Embryonic facial prominence (tissue), 1 donor: ENCODE measurements at regions not wholly inside any gene's neighbourhood (a gene's known extent, or its start where the extent isn't known, plus 50 kb on each side); places are given as distances from the start of the nearest gene placed in this dataset.
"Not testable (repeated sequence)": the region's sequence is repeated elsewhere in the genome, so short reads cannot be mapped to it uniquely, and the experiment has no call there.

Experiments
- DNase-seq: peaks from one replicate; pipeline ENCODE4 v3.0.0-alpha.2; 2016; ENCODE audit errors: extremely low spot score

DNA sequence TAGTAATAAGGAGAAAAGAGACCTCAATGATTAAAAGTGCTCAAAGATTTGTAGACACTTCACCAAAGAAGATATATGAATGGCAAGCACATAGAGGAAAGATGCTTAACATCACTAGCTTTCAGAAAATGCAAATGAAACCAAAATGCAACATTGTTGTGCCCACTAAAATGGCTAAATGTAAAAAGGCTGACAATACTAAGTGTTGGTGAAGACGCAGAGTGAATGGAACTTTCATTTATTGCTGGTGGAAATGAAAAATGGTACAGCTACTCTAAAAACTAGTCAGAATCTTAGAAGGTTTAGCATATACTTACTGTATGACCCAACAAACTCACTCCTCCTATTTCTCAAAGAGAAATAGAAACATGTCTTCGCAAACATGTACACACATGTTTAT lies 212.9 kb upstream of the PITRM1 start:
- no peak for DNase-seq

DNA sequence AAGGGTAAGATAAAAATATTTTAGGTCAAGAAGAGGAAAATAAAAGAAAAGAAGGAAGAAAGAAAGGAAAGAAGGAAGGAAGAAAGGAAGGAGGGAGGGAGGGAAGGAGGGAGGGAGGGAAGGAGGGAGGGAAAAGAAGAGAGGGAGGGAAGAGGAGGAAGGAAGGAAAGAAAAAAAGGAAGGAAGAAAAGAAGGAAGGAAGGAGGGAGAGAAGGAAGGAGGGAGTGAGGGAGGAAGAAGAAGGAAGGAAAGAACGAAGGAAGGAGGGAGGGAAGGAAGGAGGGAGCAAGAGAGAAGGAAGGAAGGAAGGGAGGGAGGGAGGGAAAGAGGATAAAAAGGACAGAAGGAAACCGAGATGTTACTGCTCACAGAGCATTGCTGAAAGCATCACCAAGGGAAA lies 209.5 kb upstream of the PITRM1 start:
- no peak for DNase-seq

DNA sequence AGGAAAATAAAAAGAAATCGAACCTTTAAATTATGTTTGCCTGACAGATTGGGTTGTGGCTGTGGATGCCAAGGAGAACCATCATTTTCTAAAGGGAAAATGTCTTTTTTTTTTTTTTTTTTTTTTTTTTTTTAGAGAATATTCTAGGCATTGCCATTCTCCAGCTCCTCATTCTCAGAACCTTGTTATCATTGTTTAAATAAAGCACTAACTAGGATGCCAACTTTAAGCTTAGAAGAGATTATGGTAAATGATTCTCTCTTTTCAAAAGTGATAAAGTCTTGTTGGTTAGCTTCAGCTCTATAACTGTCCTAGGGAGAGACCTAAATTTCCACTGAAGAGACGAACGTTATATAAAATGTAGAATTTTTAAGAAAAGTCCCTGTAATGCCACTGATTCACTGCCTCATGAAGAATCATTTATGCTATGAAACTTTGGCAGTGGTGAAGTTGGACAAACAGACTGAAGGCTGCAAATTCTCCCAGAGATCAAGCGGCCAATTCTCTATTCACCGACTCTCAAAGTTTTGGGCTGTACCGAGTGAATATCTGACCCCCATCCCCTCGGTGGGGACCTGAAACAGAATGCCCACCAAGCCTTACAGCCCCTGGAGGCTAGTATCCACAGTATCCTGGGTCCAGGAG lies 207.9 kb upstream of the PITRM1 start:
- no peak for DNase-seq

DNA sequence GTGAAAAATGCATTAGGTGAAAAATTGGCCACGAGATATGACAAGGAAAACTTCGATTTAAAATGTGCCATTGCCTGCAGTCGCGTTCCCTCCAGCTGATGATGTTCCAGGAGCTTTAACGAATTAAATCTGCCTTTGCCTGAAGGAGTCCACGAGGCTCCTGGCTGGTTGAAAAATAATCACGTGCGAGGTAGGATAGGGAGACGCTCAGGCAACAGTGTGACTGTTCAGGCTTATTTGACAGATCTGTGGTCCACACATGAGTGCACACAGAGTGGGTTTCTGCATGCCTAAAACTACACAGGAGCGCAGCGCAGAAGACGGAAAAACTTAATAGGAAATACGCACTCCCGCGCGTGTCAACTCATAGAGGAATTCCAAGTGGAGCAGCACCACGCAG lies 204.0 kb upstream of the PITRM1 start:
- no peak for DNase-seq

DNA sequence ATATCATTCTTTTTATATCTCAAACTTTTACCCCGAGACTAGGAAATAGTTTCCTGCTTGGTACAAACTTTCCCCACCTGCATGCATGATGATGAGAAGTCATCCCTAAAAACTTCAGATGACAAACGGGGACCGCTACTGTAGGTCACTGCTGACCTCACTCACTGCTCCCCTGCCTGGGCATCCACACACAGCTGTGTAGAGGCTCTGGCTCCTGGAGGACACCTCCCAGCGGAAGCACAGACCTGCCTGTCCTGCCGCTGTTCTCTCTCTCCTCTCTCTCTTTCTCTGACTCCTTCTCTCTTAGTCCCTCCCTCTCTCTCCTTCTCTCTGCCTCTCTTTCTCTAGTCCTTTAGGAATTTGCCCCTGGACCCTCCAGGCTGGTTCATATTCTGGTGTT lies 202.9 kb upstream of the PITRM1 start:
- DNase-seq = no peak

DNA sequence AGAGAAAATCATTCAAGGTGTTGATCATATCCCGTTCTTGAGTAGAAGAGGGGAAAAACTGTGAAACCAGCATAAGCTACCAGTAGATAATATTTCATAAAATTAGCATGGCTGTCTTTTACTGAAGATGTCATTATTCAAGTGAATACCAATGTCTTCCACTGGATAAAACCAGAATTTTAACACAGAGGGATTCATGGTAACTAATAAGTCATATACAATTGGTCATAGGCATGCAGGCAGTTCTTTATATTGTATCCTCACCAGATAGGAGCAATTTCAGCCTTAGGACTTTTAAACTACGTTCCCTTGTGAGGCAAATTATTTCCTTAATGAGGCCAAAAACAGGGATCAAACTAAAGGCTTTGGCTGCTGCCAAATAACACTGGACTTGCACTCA lies 202.3 kb upstream of the PITRM1 start:
- DNase-seq = no peak

DNA sequence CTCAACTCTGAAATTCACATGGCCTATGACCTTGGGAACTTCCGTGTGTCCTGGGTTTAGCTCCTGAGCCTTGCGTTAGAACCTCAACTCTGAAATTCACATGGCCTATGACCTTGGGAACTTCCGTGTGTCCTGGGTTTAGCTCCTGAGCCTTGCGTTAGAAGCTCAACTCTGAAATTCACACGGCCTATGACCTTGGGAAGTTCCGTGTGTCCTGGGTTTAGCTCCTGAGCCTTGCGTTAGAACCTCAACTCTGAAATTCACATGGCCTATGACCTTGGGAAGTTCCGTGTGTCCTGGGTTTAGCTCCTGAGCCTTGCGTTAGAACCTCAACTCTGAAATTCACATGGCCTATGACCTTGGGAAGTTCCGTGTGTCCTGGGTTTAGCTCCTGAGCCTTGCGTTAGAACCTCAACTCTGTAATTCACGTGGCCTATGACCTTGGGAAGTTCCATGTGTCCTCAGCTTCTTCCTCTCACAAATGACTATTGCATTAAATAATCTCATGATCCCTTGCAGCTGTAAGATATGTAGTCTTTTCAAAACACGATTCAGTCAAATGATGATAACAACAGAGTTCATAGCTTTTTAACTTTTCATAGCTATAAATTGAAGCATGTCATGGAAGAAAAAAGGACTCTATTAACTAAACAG lies 200.9 kb upstream of the PITRM1 start:
- DNase-seq = not testable (repeated sequence)

DNA sequence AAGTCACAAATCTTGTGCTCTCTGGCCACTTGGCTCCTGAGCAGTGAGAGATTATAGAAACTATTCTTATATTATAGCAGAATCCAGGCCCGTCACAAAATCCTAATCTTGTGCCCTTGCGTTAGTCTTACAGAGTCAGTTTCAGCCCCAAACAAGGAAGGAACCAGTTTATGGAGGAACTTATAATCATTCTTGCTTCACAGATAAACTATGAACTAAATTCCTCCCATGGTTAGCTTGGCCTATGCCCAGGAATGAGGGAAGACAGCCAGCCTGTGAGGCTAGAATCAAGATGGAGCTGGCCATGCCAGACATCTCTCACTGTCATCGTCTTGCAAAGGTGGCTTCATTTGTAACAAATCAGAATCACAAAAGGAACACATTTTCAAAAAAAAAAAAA lies 199.7 kb upstream of the PITRM1 start:
- DNase-seq = no peak

DNA sequence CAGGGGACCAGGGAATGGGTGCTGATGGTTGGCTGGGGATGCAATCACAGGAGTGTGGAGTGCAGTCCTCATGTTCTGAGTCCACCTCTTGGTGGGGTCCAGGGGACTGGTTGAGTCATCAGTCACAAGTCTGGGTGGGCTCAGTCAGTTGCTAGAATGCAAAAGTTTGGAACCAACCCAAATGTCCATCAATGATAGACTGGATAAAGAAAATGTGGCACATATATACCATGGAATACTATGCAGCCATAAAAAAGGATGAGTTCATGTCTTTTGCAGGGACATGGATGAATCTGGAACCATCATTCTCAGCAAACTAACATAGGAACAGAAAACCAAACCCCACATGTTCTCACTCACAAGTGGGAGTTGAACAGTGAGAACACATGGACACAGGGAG lies 199.0 kb upstream of the PITRM1 start:
- DNase-seq = not testable (repeated sequence)

DNA sequence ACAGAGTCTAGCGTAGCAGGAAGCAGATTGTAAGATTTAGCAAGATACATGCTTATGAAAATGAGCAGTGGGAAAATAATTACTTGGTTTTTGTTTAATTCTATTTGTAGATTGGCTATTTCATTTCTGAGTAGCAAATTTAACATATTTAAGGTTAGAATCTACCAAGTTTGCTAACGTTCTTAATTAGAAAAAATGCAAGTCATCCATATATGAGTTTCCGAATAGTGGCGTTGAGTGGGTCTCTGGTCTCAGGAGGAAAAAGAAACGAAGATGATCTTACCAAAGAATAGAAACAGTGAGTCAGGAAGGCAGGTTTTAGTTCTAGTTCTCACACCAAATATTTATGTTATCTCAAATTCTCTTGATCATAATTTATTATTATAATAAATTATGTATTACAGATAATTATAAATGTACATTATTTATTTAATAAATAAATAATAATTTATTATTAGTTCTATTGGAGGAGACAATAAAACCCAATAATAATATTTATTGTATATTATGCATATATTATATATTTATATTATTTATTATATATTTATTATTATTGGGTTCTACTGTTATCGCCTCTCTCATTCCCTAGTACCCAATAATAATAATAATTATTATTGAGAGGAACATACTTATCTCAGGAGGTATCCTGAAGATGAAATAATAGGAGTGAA lies 194.3 kb upstream of the PITRM1 start:
- no peak for DNase-seq

DNA sequence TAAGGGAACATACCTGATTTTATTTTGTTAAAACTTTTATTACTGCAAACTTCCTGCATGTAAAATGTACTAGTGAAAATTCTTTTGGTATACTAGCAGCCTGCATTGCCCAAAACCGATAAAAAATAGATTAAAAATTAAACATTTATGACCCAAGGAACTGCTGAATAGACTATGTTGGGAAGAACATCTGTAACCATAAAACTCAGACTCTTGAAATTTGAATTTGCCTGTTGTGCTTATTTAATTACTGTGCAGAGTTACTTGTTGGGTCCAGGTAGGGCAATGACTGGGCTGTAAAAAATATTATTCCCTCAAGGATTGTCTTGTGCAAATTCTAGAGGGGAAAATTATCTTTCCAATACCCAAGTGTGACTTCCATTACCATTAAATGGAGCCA lies 193.5 kb upstream of the PITRM1 start:
- DNase-seq = no peak

DNA sequence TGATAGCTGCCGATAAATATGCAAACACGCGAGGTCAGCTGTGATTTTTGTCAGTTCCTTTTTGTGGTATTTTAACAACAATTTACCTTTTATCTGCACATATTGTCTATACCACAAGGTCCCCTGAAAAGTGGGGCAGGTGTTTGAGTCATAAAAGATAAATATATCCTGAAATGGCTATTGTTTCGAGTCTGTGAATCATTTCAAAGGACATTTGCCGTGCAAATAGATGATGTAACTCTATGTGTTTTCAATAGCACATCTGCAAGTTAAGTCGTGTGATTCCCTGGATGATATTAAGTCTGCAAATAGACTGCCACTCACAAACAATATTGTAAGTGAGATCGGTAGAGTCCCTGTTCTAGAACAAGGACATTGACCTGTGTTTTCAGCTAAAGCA lies 193.0 kb upstream of the PITRM1 start:
- DNase-seq = no peak

DNA sequence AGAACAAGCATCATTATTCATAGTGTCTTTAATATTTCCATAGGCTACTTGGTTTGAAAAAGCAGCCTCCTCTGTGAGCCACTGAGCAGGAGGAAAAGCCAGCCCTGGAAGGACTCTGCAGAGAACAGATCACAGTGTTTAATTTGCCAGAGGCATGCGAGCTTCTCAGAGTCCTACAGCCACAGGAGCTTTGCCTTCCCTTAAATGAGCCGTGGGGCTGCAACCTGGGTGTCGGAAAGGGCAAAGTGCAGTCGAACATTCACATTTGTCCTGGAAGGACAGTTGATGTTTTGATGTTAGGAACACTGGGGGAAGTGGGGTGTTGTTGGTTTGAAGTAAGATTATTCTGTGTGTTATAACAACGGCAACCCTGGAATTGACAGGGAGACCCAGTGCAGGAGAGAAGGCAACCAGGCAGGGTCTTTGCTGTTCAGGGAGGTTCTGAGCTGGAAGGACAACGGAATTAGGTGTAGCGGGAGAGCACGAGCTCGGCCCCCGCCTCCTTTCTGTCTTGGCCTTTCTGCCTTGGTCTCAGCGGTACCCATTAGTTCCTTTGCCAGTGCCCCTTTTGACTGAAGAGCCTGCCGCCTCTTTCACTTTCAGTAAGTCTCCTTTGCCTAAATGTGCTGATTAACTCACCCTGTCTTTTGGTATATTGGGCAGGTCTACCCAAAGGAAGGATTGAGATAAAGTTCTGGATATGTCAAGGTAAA lies 192.3 kb upstream of the PITRM1 start:
- DNase-seq = no peak

DNA sequence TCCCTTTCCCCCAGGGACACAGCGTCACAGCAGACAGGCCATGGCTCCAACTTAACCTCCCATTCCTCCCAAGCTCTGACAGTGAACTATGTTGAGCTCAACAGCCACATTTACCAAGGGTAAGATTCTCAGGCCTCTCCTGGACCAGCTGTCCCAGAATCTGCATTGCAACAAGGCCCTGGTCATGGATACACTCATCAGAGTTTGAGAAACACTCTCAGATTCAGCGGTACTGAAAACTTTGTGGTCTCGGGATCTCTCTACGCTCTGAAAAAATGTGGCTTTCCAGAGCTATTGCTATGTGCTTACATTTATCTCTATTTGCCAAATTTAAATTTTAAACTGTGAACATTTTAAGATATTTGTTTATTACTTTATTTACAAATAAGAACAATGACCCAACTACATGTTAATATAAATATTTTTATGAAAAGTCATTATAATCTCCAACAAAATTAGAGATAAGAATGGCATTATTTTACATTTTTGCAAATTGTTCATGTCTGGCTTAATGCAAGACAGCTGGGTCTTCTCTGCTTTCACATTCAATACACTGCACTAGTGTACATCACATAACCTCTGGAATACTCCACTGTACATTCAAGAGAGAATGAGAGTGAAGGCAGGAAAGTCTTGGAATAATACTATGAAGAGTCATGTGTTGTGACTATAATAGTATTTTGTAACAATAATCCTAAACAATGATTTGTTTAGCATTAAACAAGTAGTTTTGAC lies 190.9 kb upstream of the PITRM1 start:
- DNase-seq = no peak

DNA sequence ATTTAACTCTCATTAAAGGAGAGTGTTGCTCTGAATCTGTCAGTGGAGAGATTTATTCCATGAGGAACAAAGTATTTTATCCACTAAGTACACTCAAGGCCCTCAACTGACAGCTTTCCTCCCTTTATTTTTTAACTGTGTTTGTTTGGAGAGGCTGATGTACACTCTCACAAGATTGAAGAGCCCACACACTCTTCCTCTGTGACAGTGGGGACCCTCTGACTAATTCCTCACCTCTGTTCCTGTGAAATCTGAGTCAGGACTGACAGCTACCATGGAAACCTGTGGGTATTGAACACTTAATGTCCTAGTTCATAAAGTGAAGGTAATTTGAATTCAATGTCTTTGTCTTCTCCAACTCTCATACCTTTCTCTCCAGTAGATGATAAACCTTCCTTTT lies 189.8 kb upstream of the PITRM1 start:
- DNase-seq = no peak

DNA sequence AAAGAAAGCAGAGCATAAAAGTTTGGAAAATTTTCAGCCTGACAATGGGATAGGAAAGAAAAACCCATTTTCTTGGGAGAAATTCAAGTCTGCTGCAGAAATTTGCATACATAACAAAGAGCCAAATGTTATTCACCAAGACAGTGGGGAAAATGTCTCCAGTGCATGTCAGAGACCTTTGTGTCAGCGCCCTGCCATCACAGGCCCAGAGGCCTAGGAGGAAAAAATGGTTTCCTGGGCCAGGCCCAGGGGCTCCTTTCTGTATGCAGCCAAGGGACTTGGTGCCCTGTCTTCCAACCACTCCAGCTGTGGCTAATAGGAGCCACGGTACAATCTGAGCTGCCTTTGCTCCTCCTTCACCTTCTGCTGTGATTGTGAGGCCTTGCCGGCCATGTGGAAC lies 189.1 kb upstream of the PITRM1 start:
- no peak for DNase-seq

DNA sequence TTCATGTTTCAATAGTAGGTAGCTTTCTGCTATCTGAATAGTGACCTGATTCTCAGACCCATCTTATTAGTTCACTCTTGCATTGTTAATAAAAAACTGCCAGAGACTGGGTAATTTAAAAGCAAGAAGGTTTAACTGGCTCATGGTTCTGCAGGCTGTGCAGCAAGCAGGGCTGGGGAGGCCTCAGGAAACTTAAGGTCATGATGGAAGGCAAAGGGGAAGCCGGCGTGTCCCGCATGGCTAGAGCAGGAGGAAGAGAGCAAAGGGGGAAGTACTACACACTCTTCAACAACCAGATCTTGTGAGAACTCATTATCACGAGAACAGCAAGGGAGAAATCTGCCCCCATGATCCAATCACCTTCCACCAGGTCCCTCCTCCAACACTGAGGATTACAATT lies 185.2 kb upstream of the PITRM1 start:
- no peak for DNase-seq

DNA sequence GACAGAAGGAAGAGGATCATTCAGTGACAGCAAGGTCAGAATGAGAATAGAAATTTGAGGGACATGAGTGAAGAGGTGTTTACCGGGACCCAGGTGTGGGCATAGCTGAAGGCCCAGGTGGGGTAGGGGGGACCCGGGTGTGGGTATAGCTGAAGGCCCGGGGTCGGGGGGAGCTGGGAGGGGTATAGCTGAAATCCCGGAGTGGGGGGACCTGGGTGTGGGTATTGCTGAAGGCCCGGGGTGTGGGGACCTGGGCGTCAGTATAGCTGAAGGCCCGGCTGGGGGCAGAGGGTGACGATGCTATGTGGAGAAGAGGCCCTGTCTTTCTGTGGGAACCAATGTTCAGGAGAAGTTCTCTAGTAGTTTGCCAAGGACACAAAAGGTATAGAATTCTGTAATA lies 183.0 kb upstream of the PITRM1 start:
- no peak for DNase-seq

DNA sequence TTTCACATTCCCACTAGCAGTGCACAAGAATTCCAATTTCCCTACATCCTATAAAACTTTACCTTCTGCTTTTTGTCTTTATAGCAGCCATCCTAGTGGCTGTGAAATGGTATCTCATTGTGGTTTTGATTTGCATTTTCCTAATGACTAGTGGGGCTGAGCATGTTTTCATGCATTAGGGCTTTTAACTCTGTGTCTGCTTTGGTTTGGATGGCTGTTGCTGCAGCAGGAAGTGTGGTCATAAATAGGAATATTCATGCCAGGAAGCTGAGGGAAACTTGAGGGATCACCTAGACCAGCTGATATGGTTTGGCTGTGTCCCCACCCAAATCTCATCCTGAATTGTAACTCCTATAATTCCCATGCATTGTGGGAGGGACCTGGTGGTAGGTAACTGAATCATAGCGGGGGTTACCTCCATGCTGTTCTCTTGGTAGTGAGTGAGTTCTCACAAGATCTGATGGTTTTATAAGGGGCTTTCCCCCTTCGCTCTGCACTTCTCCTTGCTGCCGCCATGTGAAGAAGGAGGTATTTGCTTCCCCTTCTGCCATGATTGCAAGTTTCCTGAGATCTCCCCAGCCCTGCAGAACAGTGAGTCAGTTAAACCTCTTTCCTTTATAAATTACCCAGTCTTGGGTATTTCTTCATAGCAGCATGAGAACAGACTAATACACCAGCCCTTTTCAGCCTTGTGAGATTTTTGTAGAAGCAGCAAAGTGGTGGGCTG lies 181.8 kb upstream of the PITRM1 start:
- no peak for DNase-seq

DNA sequence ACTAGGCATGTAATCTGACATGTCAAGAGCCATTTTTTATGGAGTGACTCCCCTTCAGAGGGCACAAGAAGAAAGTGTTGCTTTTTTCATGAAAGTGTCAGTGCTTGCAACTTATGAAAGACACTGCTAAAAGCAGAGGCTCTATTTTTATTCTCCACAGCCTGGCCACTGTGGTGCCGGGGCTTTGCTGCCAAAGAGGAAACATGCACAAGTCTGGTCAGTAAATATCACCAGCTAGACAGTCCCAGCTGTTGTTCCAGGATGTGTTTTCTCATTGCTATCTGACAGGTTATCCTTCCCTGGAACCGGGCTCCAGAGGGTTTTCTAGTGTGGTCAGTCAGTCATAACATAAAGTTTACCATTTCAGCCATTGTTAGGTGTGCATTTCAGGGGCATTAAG lies 180.7 kb upstream of the PITRM1 start:
- no peak for DNase-seq

DNA sequence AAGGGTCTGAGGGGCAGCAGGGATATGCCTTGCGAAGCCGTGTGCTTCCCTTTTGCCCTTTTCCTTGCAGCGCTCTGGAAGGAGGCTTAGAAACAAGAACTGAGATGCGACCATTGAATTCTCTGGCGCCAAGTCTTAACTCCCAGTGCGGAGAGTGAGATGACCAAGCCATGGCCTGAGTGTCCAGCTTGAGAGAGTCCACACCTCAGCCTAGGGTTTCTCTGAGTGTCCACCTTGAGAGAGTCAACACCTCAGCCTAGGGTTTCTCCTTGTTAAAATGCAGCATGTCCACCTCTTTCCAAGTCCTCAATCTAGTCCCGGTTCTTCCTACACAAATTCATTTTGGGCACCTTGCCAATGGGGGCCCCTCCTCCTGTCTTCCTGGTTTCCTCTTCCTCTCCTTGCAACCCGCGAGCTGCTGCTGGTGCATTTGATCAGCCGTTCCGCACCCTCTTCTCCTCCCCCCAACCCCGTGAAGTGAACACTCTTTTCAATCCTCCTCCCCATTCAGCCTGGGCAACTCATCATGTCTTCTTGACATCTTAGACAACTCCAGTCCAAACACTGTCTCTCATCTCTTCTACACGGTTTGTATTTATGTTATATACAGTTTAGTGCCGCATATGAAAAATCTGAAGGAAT lies 178.2 kb upstream of the PITRM1 start:
- DNase-seq = no peak
